ENCODE measurements at regions not wholly inside any gene's neighbourhood (a gene's known extent, or its start where the extent isn't known, plus 50 kb on each side); places are given as distances from the start of the nearest gene placed in this dataset.
A peak's percentile ranks its signal among the peaks of the same experiment; 100 is the strongest.

GRCh38 chr1:47565676-47566075 is 127.8 kb downstream of the FOXD2 start:
- no peak overlapping the region for H3K4me3 ChIP-seq (ENCODE audit: low read length)
- no peak for TF ChIP-seq CTCF (IDR thresholded peaks at IDR 0.05; ENCODE audit: insufficient read depth, low read depth, low read length, missing control alignments)
- no peak for DNase-seq (ENCODE audit: low read depth)

GRCh38 chr1:47568763-47569162 is 130.9 kb downstream of the FOXD2 start:
- TF ChIP-seq CTCF (IDR thresholded peaks at IDR 0.05; ENCODE audit: insufficient read depth, low read depth, low read length, missing control alignments), result no peak
- no peak for DNase-seq (ENCODE audit: low read depth)
- H3K4me3 ChIP-seq (ENCODE audit: low read length), result no peak overlapping the region

GRCh38 chr1:47569261-47569660 is 131.4 kb downstream of the FOXD2 start:
- no peak overlapping the region for H3K4me3 ChIP-seq (ENCODE audit: low read length)
- no peak for DNase-seq (ENCODE audit: low read depth)
- no peak for TF ChIP-seq CTCF (IDR thresholded peaks at IDR 0.05; ENCODE audit: insufficient read depth, low read depth, low read length, missing control alignments)

GRCh38 chr1:47569681-47570470 is 132.0 kb downstream of the FOXD2 start:
- DNase-seq (ENCODE audit: low read depth), result peak; percentile 96
- peak; percentile 71 for TF ChIP-seq CTCF (IDR thresholded peaks at IDR 0.05; ENCODE audit: insufficient read depth, low read depth, low read length, missing control alignments)
- H3K4me3 ChIP-seq (ENCODE audit: low read length), result no peak overlapping the region

DNA sequence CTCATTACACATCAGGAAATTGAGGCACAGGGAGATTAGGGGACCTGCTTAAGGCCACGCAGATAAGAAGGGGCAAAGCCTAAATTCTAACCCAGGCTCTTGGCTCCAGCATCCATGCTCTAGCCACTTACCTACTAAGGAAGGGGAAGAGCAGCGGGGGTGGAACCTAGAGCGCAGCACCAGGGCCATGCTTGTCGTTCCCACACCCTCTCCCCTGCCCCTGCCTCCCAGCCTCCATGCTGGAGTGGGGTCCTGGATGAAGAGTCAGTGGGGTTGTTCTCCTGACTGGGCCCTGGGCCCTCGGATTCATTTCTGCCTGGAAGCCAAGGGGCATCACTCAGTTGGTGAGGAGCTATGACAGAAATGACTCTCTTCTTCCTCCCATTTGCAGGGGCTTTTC is 133.3 kb downstream of the FOXD2 start:
- TF ChIP-seq CTCF (IDR thresholded peaks at IDR 0.05; ENCODE audit: insufficient read depth, low read depth, low read length, missing control alignments), result no peak
- H3K4me3 ChIP-seq (ENCODE audit: low read length), result no peak overlapping the region
- DNase-seq (ENCODE audit: low read depth), result no peak

DNA sequence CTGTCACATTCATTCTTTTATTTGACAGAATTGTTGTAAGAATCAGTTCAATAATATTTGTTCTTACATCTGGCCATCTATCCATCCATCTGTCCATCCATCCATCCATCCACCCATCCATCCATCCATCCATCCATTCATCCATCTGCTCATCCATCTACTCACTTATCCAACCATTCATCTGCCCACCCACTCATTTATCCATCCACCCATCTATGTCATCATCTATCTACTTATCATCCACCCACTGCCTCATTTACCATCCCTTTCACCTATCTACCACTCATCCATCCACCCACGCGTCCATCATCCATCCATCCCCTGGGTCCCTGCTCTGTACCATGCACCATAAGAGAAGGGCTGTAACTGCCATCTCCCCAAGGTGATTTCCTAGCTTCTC is 134.1 kb downstream of the FOXD2 start:
- no peak for TF ChIP-seq CTCF (IDR thresholded peaks at IDR 0.05; ENCODE audit: insufficient read depth, low read depth, low read length, missing control alignments)
- no peak for DNase-seq (ENCODE audit: low read depth)
- H3K4me3 ChIP-seq (ENCODE audit: low read length), result no peak overlapping the region

Data from epithelial cell of esophagus (primary cell).